ENCODE measurements at regions not wholly inside any gene's neighbourhood (a gene's known extent, or its start where the extent isn't known, plus 50 kb on each side); places are given as distances from the start of the nearest gene placed in this dataset.

DNA sequence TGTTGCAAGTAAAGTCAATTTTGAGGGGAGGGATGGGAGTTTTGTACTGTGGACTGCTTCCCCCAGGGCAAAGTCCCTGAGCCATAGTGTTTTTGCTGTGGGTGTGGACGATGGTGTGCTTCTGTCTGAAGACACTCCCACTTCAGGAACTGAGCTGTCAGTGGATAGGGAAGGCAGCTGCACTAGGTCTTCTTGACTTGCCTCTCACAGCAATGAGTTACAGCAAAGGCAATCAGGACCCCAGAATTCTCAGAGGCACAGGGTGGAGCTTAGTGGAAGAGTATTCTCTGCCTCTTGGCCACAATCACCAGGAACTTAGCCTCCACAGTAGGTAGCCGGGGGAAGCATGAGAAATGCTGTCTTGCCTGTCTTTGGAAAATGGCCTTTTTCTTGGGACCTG is 1416.6 kb upstream of the MIR17HG start:
- Histone ChIP-seq H3K79me1 (ENCODE audit: low read depth in 1 of 2, low read length in 2 of 2) (no peaks in the 10 kb centered on the region), H3K9ac (ENCODE audit: low read depth, low read length) (no peak overlapping the region), H3K27ac (ENCODE audit: insufficient read depth, low read length) (no peak overlapping the region), H2AK9ac (replicated peaks; ENCODE audit: low read depth, low read length, poor library complexity) (no peak overlapping the region), H3K36me3 (ENCODE audit: control insufficient read depth, insufficient read depth, low read length) (no peaks in the 10 kb centered on the region), H3K4me1 (ENCODE audit: control insufficient read depth, insufficient read depth, low read length) (no peaks in the 10 kb centered on the region), H2BK5ac (ENCODE audit: low read depth, low read length, poor library complexity, severe bottlenecking) (no peak overlapping the region), H2AK5ac (ENCODE audit: low read depth, low read length) (no peak overlapping the region), H3K27me3 (ENCODE audit: control insufficient read depth, insufficient read depth, low read length) (no peaks in the 10 kb centered on the region), H4K8ac (ENCODE audit: low read depth in 2 of 2, low read length in 2 of 2) (no peak overlapping the region), H3K56ac (ENCODE audit: extremely low read depth, insufficient read depth, low read length) (no peak overlapping the region), H4K91ac (ENCODE audit: insufficient read depth, low read depth, low read length) (no peak overlapping the region), H3K9me1 (ENCODE audit: insufficient read depth, low read length) (no peaks in the 10 kb centered on the region), H3K4me2 (ENCODE audit: low read depth, low read length) (no peak overlapping the region), H2AFZ (replicated peaks; ENCODE audit: low read length, poor library complexity) (no peak overlapping the region), H4K20me1 (ENCODE audit: insufficient read depth, low read length) (no peaks in the 10 kb centered on the region), H2BK15ac (ENCODE audit: low read depth, low read length) (no peak overlapping the region), H3K4me3 (ENCODE audit: insufficient read depth, low read depth, low read length) (no peak overlapping the region), H3K9me3 (ENCODE audit: control insufficient read depth, insufficient read depth, low read length) (peaks cover 4% of the 10 kb centered on the region; the same call in 1 of the 2 replicates), H3K18ac (ENCODE audit: low read depth, low read length) (no peak overlapping the region), H2BK120ac (ENCODE audit: low read depth, low read length) (no peak overlapping the region), H3K4ac (ENCODE audit: low read depth, low read length) (no peak overlapping the region), H3K14ac (replicated peaks; ENCODE audit: low read depth, low read length) (no peak overlapping the region), H3K23ac (ENCODE audit: low read depth, low read length) (no peak overlapping the region), H4K5ac (ENCODE audit: low read depth, low read length) (no peak overlapping the region), H2BK20ac (ENCODE audit: low read depth, low read length) (no peak overlapping the region)
- in situ Hi-C loops (cut with MboI; ENCODE audit: low sequenced_read_pairs): no loop called here
- POLR2A ChIA-PET (ENCODE audit: unreplicated experiment): no interaction called here
- no CpG with 5 or more reads among the region's 2 CpGs for WGBS, 2 experiments (ENCODE audit: extremely low coverage in 2 of 2, insufficient read length in 1 of 2)
- DNase-seq (no peak), ATAC-seq (ENCODE audit: low read depth) (no peak)
- TF ChIP-seq MAFK (IDR thresholded peaks at IDR 0.05; ENCODE audit: low read depth, low read length) (no peak), RAD21 (IDR thresholded peaks at IDR 0.05; ENCODE audit: low read length) (no peak), FOS (IDR thresholded peaks at IDR 0.05; ENCODE audit: low read depth, low read length) (no peak), CEBPB (IDR thresholded peaks at IDR 0.05; ENCODE audit: low read depth, low read length) (no peak), POLR2A (IDR thresholded peaks at IDR 0.05; ENCODE audit: low read depth, low read length) (no peak), SMC3 (IDR thresholded peaks at IDR 0.05; ENCODE audit: low read depth, low read length) (no peak), CHD1 (IDR thresholded peaks at IDR 0.05; ENCODE audit: low read depth, low read length) (no peak), MXI1 (IDR thresholded peaks at IDR 0.05; ENCODE audit: borderline replicate concordance, low read depth, low read length) (no peak), RFX5 (IDR thresholded peaks at IDR 0.05; ENCODE audit: low read depth, low read length) (no peak), RCOR1 (IDR thresholded peaks at IDR 0.05; ENCODE audit: insufficient replicate concordance, low read length) (no peak), NFE2L2 (IDR thresholded peaks at IDR 0.05; ENCODE audit: low read depth, low read length) (no peak), BHLHE40 (IDR thresholded peaks at IDR 0.05; ENCODE audit: low read depth, low read length) (no peak), MAZ (IDR thresholded peaks at IDR 0.05; ENCODE audit: borderline replicate concordance, low read depth, low read length) (no peak)
- TF ChIP-seq, protein P1, sequence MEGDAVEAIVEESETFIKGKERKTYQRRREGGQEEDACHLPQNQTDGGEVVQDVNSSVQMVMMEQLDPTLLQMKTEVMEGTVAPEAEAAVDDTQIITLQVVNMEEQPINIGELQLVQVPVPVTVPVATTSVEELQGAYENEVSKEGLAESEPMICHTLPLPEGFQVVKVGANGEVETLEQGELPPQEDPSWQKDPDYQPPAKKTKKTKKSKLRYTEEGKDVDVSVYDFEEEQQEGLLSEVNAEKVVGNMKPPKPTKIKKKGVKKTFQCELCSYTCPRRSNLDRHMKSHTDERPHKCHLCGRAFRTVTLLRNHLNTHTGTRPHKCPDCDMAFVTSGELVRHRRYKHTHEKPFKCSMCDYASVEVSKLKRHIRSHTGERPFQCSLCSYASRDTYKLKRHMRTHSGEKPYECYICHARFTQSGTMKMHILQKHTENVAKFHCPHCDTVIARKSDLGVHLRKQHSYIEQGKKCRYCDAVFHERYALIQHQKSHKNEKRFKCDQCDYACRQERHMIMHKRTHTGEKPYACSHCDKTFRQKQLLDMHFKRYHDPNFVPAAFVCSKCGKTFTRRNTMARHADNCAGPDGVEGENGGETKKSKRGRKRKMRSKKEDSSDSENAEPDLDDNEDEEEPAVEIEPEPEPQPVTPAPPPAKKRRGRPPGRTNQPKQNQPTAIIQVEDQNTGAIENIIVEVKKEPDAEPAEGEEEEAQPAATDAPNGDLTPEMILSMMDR (conservative IDR thresholded peaks at IDR 0.05; ENCODE audit: low read depth, low read length): no peak
- TF ChIP-seq, protein P2, sequence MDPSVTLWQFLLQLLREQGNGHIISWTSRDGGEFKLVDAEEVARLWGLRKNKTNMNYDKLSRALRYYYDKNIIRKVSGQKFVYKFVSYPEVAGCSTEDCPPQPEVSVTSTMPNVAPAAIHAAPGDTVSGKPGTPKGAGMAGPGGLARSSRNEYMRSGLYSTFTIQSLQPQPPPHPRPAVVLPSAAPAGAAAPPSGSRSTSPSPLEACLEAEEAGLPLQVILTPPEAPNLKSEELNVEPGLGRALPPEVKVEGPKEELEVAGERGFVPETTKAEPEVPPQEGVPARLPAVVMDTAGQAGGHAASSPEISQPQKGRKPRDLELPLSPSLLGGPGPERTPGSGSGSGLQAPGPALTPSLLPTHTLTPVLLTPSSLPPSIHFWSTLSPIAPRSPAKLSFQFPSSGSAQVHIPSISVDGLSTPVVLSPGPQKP (IDR thresholded peaks at IDR 0.05; ENCODE audit: borderline replicate concordance, low read depth, low read length): no peak
- CTCF ChIA-PET: no interaction called here
- intact Hi-C loops (cut with micrococcal nuclease): no loop called here
- no TSS peak for BruUV-seq (replicated peaks)
- dilution Hi-C loops (cut with HindIII; ENCODE audit: low sequenced_read_pairs, unreplicated experiment): no loop called here

Measured in IMR-90 (cell line).